Nephron (organoid): ENCODE measurements at regions not wholly inside any gene's neighbourhood (a gene's known extent, or its start where the extent isn't known, plus 50 kb on each side); places are given as distances from the start of the nearest gene placed in this dataset.

Experiments used
- H3K27ac Mint-ChIP-seq, 3 experiments: 2 replicates each; pipeline ENCODE4 v1.8.0; 2020; ENCODE audit warnings: mixed read lengths in 3 of 3, mild to moderate bottlenecking in 2 of 3, moderate library complexity in 1 of 3
- H3K27me3 Mint-ChIP-seq: 2 replicates; pipeline ENCODE4 v1.8.0; 2021; ENCODE audit warnings: low read depth, mild to moderate bottlenecking, moderate library complexity, mixed read lengths
- H3K36me3 Mint-ChIP-seq: 2 replicates; pipeline ENCODE4 v1.8.0; 2020; ENCODE audit warnings: low read depth, mixed read lengths
- H3K4me1 Mint-ChIP-seq: 2 replicates; pipeline ENCODE4 v1.8.0; 2020; ENCODE audit warnings: mixed read lengths
- H3K4me3 Mint-ChIP-seq, 3 experiments: 2 replicates each; pipeline ENCODE4 v1.8.0; 2020; ENCODE audit warnings: mild to moderate bottlenecking in 3 of 3, mixed read lengths in 3 of 3, moderate library complexity in 2 of 3
- H3K9me3 Mint-ChIP-seq: 2 replicates; pipeline ENCODE4 v1.8.0; 2020; ENCODE audit warnings: mixed read lengths
- CTCF ChIP-seq, 3 experiments: fragments of 200-600 bp; sonication (generic); IDR thresholded peaks; one replicate each; pipeline ENCODE4 v1.5.0; 2021; ENCODE audit warnings: antibody characterized with exemption in 3 of 3; ENCODE audit not compliant: unreplicated experiment in 3 of 3

DNA sequence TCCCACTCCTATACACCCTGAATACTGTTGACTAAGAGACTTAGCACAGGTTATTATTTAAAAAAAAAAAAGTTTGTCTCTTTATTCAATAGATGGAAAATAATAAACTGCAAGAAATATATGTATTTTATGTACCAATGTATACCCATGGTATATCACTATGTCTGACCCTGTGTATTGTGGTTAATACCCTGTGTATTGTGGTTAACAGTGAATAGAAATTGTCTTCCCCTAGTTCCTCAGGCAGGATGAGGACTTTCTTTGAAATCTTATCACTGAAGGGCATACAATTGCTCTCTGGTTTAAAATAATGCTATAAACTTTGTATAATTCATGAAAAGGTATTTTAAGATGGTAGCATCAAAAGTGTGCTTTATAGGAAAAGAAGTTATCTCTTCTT lies 80.0 kb upstream of the TMEM106B start:
- no peak for TF ChIP-seq CTCF (IDR thresholded peaks at IDR 0.05; ENCODE audit: unreplicated experiment in 3 of 3)
- Mint-ChIP-seq H3K4me1 (no peaks in the 10 kb centered on the region), H3K27me3 (no peaks in the 10 kb centered on the region), H3K36me3 (no peaks in the 10 kb centered on the region), H3K9me3 (no peaks in the 10 kb centered on the region), H3K27ac (no peak overlapping the region), H3K4me3 (no peak overlapping the region)

DNA sequence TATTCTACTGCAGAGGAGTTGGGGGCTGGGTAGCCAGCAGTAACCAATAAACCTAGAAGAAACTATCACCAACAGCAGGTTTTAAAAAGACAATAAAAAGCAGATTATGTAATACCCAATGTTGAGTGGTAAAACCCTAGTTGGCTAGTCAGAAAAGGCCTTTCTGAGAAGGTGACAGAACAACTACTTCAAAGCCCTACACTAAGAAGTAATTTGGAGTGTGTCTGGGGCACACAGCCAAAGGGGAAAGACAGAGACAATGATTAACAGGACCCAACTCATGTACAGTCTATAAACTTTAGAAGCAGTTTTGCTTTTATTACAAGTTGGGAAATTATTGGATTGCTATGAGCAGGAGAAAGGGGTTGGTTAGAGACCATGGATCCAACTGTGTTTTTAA lies 77.2 kb upstream of the TMEM106B start:
- Mint-ChIP-seq H3K4me1 (no peaks in the 10 kb centered on the region), H3K9me3 (no peaks in the 10 kb centered on the region), H3K4me3 (no peak overlapping the region), H3K36me3 (no peaks in the 10 kb centered on the region), H3K27me3 (no peaks in the 10 kb centered on the region), H3K27ac (peak overlapping the region; percentile 16 to 90 (median 85))
- no peak for TF ChIP-seq CTCF (IDR thresholded peaks at IDR 0.05; ENCODE audit: unreplicated experiment in 3 of 3)

DNA sequence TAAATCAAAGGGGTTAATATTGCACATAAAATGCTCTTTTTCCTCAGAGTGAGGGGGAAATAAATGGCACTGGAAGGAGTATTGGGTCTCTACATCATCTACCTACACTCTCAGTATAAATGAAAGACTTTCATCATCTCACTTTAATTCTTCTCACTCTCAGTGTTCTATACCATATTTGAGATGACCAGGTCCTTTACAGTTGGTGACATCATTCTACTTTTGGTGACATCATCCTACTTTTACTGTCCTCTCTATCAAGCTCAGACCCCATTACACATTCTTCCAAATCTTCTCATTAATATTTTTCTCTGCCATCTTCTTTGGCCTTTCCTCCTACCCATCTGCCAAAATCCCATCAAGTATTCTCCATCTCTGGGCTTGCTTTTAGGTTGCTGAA lies 74.6 kb upstream of the TMEM106B start:
- no peak overlapping the region for H3K4me3 Mint-ChIP-seq

DNA sequence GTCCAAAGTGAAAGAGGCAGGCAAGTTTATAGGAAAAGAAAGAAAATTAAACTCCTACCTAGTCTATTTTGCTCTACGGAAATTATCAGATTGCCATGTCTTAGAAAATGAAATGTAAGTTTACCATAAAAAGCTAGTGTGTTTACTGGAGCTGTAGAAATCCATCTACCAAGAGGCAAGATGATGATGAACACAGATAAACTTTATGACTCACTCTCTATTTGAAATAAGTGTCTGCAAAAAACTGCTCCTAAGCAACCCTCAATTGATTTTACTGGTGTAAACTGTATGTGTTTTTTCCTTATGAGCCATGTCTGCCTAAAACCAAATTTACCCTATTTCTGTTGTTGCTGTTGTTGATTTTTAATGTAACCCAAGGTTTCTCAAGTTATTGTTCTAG lies 73.8 kb upstream of the TMEM106B start:
- TF ChIP-seq CTCF (IDR thresholded peaks at IDR 0.05; ENCODE audit: unreplicated experiment in 3 of 3), result no peak
- no peak overlapping the region for H3K27ac Mint-ChIP-seq
- no peaks in the 10 kb centered on the region for H3K4me1 Mint-ChIP-seq
- H3K4me3 Mint-ChIP-seq, result no peak overlapping the region
- no peaks in the 10 kb centered on the region for H3K27me3 Mint-ChIP-seq
- no peaks in the 10 kb centered on the region for H3K9me3 Mint-ChIP-seq
- H3K36me3 Mint-ChIP-seq, result no peaks in the 10 kb centered on the region

More for the DNA sequence above, 74.6 kb upstream of the TMEM106B start:
- TF ChIP-seq CTCF (IDR thresholded peaks at IDR 0.05; ENCODE audit: unreplicated experiment in 3 of 3), result no peak
- Mint-ChIP-seq H3K27me3 (no peaks in the 10 kb centered on the region), H3K9me3 (no peaks in the 10 kb centered on the region), H3K36me3 (no peaks in the 10 kb centered on the region), H3K27ac (no peak overlapping the region), H3K4me1 (no peaks in the 10 kb centered on the region)

- H3K27me3 Mint-ChIP-seq, result no peaks in the 10 kb centered on the region
- H3K27ac Mint-ChIP-seq, result no peak overlapping the region
- no peaks in the 10 kb centered on the region for H3K36me3 Mint-ChIP-seq
- TF ChIP-seq CTCF (IDR thresholded peaks at IDR 0.05; ENCODE audit: unreplicated experiment in 3 of 3), result no peak
- H3K9me3 Mint-ChIP-seq, result peaks cover 3% of the 10 kb centered on the region
- no peak overlapping the region for H3K4me3 Mint-ChIP-seq
- H3K4me1 Mint-ChIP-seq, result no peaks in the 10 kb centered on the region
Observed at GRCh38 chr7:12138421-12138820, 72.7 kb upstream of the TMEM106B start.

- no peak overlapping the region for H3K27ac Mint-ChIP-seq
- H3K9me3 Mint-ChIP-seq, result peaks cover 6% of the 10 kb centered on the region
- H3K4me3 Mint-ChIP-seq, result no peak overlapping the region
- no peaks in the 10 kb centered on the region for H3K4me1 Mint-ChIP-seq
- no peak for TF ChIP-seq CTCF (IDR thresholded peaks at IDR 0.05; ENCODE audit: unreplicated experiment in 3 of 3)
- no peaks in the 10 kb centered on the region for H3K27me3 Mint-ChIP-seq
- H3K36me3 Mint-ChIP-seq, result no peaks in the 10 kb centered on the region
Observed at GRCh38 chr7:12139416-12139815, 71.7 kb upstream of the TMEM106B start.
